ENCODE measurements at regions not wholly inside any gene's neighbourhood (a gene's known extent, or its start where the extent isn't known, plus 50 kb on each side); places are given as distances from the start of the nearest gene placed in this dataset.
A peak's percentile ranks its signal among the peaks of the same experiment; 100 is the strongest.

- TF ChIP-seq CTCF (conservative IDR thresholded peaks at IDR 0.05) (peak; percentile 95), ZFX (IDR thresholded peaks at IDR 0.05) (no peak)
Observed at GRCh38 chr18:73842795-73843394, 304.7 kb downstream of the FBXO15 start.

All from C4-2B (cell line).